ENCODE measurements at regions not wholly inside any gene's neighbourhood (a gene's known extent, or its start where the extent isn't known, plus 50 kb on each side); places are given as distances from the start of the nearest gene placed in this dataset.

- Mint-ChIP-seq H3K9me3 (ENCODE audit: low read depth, unreplicated experiment) (no peaks in the 10 kb centered on the region), H3K4me1 (ENCODE audit: low read depth, unreplicated experiment) (no peaks in the 10 kb centered on the region), H3K36me3 (ENCODE audit: insufficient read depth, unreplicated experiment) (no peaks in the 10 kb centered on the region), H3K4me3 (ENCODE audit: low read depth, unreplicated experiment) (no peak overlapping the region), H3K27me3 (ENCODE audit: unreplicated experiment) (no peaks in the 10 kb centered on the region), H3K27ac (ENCODE audit: unreplicated experiment) (no peak overlapping the region)
- no TSS peak for BruUV-seq (replicated peaks)
- CTCF ChIA-PET, result no interaction called here
- TF ChIP-seq, protein P1, sequence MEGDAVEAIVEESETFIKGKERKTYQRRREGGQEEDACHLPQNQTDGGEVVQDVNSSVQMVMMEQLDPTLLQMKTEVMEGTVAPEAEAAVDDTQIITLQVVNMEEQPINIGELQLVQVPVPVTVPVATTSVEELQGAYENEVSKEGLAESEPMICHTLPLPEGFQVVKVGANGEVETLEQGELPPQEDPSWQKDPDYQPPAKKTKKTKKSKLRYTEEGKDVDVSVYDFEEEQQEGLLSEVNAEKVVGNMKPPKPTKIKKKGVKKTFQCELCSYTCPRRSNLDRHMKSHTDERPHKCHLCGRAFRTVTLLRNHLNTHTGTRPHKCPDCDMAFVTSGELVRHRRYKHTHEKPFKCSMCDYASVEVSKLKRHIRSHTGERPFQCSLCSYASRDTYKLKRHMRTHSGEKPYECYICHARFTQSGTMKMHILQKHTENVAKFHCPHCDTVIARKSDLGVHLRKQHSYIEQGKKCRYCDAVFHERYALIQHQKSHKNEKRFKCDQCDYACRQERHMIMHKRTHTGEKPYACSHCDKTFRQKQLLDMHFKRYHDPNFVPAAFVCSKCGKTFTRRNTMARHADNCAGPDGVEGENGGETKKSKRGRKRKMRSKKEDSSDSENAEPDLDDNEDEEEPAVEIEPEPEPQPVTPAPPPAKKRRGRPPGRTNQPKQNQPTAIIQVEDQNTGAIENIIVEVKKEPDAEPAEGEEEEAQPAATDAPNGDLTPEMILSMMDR (IDR thresholded peaks at IDR 0.05; ENCODE audit: unreplicated experiment), result no peak
- intact Hi-C loops (cut with micrococcal nuclease; ENCODE audit: unreplicated experiment), result no loop called here
- no peak for DNase-seq
Measured at GRCh38 chr21:15324542-15324941, 259.7 kb upstream of the NRIP1 start.

DNA sequence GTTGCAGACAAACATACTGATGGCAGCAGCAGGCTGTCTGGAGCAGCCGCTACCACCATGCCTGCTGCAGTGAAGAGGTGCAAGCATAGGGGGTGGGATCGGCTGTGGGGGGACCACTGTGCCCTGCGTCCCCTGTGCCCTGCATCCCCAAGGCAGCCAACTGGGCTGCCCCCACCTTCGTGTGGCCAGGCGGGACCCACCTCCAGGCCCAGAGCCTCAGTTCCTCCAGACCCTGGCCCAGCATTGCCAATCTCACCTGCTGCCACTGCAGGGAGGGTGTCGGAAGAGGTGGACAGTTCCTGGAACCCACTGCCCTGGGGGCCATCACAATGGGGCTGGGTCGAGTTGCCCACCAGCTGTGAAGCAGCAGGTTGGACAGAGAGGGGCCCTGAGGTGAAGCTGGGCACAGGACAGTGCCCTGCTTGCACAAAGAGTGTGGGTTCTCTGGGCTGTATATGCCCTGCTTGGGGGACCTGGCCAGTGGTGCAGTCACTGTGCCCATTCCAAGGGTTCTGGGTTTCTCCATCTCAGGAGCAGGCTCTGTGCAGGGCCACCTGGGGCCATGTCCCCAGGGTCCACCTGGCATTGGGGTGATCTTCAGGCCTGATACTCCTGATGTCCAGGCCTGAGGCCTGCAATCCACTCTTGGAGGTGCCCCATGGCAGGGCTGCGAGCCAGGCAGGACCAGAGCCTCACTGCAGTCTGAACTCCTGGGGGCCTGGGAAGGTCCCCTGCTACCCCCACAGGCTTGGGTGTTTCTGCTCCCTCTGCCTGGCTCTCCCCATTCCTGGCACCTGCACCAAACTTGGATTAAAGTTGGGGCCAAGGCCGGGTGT is 261.4 kb upstream of the NRIP1 start:
- CTCF ChIA-PET, result no interaction called here
- Mint-ChIP-seq H3K4me1 (ENCODE audit: low read depth, unreplicated experiment) (no peaks in the 10 kb centered on the region), H3K4me3 (ENCODE audit: low read depth, unreplicated experiment) (no peak overlapping the region), H3K27ac (ENCODE audit: unreplicated experiment) (no peak overlapping the region), H3K9me3 (ENCODE audit: low read depth, unreplicated experiment) (no peaks in the 10 kb centered on the region), H3K27me3 (ENCODE audit: unreplicated experiment) (no peaks in the 10 kb centered on the region), H3K36me3 (ENCODE audit: insufficient read depth, unreplicated experiment) (no peaks in the 10 kb centered on the region)
- TF ChIP-seq, protein P1 (IDR thresholded peaks at IDR 0.05; ENCODE audit: unreplicated experiment), result no peak
- intact Hi-C loops (cut with micrococcal nuclease; ENCODE audit: unreplicated experiment), result no loop called here
- no peak for DNase-seq
- BruUV-seq (replicated peaks), result no TSS peak

- CTCF ChIA-PET, result no interaction called here
- intact Hi-C loops (cut with micrococcal nuclease; ENCODE audit: unreplicated experiment), result no loop called here
- Mint-ChIP-seq H3K4me3 (ENCODE audit: low read depth, unreplicated experiment) (no peak overlapping the region), H3K27me3 (ENCODE audit: unreplicated experiment) (no peaks in the 10 kb centered on the region), H3K4me1 (ENCODE audit: low read depth, unreplicated experiment) (no peaks in the 10 kb centered on the region), H3K36me3 (ENCODE audit: insufficient read depth, unreplicated experiment) (no peaks in the 10 kb centered on the region), H3K27ac (ENCODE audit: unreplicated experiment) (no peak overlapping the region), H3K9me3 (ENCODE audit: low read depth, unreplicated experiment) (no peaks in the 10 kb centered on the region)
- TF ChIP-seq, protein P1 (IDR thresholded peaks at IDR 0.05; ENCODE audit: unreplicated experiment), result no peak
- no peak for DNase-seq
- BruUV-seq (replicated peaks), result no TSS peak
Measured at GRCh38 chr21:15327637-15328265, 263.0 kb upstream of the NRIP1 start.

DNA sequence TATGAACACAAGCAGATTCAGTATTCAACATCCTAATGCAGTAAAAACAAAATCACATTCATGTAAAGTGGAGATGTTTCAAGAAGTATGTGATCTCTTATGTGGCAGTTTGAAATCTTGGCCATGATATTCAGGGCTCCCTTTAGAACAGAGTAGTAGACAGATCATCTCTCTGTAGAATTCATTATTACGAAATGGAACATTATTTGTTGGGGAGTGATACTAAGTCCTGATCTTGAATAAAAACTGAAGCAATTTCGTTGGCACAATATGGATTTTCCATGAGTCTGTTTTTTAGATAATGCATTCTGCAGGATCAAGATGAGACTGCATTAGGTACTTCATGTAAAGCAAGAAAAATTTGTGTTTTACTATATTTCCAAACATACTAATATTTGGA is 264.4 kb upstream of the NRIP1 start:
- Mint-ChIP-seq H3K27ac (ENCODE audit: unreplicated experiment) (no peak overlapping the region), H3K4me3 (ENCODE audit: low read depth, unreplicated experiment) (no peak overlapping the region), H3K27me3 (ENCODE audit: unreplicated experiment) (no peaks in the 10 kb centered on the region), H3K36me3 (ENCODE audit: insufficient read depth, unreplicated experiment) (no peaks in the 10 kb centered on the region), H3K9me3 (ENCODE audit: low read depth, unreplicated experiment) (no peaks in the 10 kb centered on the region), H3K4me1 (ENCODE audit: low read depth, unreplicated experiment) (no peaks in the 10 kb centered on the region)
- TF ChIP-seq, protein P1 (IDR thresholded peaks at IDR 0.05; ENCODE audit: unreplicated experiment), result no peak
- CTCF ChIA-PET, result no interaction called here
- intact Hi-C loops (cut with micrococcal nuclease; ENCODE audit: unreplicated experiment), result no loop called here
- DNase-seq, result no peak
- BruUV-seq (replicated peaks), result no TSS peak

Data from Calu3 (cell line).